NB4 (cell line): ENCODE measurements at regions not wholly inside any gene's neighbourhood (a gene's known extent, or its start where the extent isn't known, plus 50 kb on each side); places are given as distances from the start of the nearest gene placed in this dataset.
"Not testable (repeated sequence)": the region's sequence is repeated elsewhere in the genome, so short reads cannot be mapped to it uniquely, and the experiment has no call there.

Source experiments
- CTCF ChIP-seq: IDR thresholded peaks from one replicate; pipeline ENCODE4 v1.5.1; 2012; ENCODE audit warnings: low read depth, low read length
- MAX ChIP-seq: IDR thresholded peaks from 2 replicates; pipeline ENCODE4 v1.6.1; 2011; ENCODE audit warnings: low read depth, low read length
- MYC ChIP-seq: IDR thresholded peaks from 2 replicates; pipeline ENCODE4 v1.6.1; 2011; ENCODE audit warnings: low read depth, low read length
- POLR2A ChIP-seq: IDR thresholded peaks from 2 replicates; pipeline ENCODE4 v1.6.1; 2011; ENCODE audit warnings: mild to moderate bottlenecking; ENCODE audit not compliant: insufficient read length; ENCODE audit errors: extremely low read depth

- not testable (repeated sequence) for TF ChIP-seq CTCF, MYC, POLR2A, MAX
Observed at GRCh38 chr16:88208776-88209175, 174.0 kb upstream of the ZNF469 start.
